Colon (tissue), 2 donors: ENCODE measurements at regions not wholly inside any gene's neighbourhood (a gene's known extent, or its start where the extent isn't known, plus 50 kb on each side); places are given as distances from the start of the nearest gene placed in this dataset.
"Not testable (repeated sequence)": the region's sequence is repeated elsewhere in the genome, so short reads cannot be mapped to it uniquely, and the experiment has no call there.

Experiments used
- FAIRE-seq: peaks from 2 replicates; lab custom pipeline; 2012; peaks lifted over from hg19 to GRCh38; lab: Jason Lieb, UNC
- donor health status: control.
- donor health status: control.

DNA sequence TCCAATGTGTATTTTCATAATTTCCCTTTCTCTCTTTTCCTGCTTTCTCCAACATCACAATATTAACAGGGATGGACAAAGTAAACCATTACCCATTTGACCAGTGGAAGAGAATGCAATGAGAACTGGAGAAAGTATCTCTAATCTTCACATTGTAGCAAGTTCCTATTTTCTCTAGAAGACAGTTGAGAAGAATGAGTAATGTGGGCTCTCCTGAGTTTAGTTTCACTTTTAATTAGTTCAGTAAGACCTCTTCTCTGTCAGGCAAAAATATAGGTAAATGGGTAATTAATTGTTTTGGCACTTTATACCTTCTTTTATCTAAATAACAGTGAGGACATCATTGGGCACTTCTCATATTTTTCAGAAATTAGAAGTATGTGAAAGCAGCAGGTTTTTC lies 602.0 kb downstream of the GLUD2 start:
- peak; percentile 33 for FAIRE-seq

DNA sequence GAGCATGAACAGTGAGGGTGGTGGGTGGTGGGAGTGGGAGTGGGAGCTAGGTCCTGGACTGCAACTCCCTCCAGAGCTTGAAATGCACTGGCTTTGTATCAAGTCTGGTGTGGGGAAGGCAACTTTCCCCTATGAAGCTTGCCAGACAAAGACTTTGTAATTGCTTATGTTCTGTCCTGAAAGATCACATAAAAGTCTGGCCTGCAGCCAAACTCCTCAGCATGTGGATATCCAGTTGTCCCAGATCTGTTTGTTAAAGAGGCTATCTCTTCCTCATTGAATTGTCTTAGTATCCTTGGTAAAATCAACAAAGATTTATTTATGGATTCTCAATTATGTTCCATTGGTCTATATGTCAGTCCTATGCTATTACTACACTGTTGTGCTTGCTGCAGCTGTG lies 607.9 kb downstream of the GLUD2 start:
- FAIRE-seq = no peak

DNA sequence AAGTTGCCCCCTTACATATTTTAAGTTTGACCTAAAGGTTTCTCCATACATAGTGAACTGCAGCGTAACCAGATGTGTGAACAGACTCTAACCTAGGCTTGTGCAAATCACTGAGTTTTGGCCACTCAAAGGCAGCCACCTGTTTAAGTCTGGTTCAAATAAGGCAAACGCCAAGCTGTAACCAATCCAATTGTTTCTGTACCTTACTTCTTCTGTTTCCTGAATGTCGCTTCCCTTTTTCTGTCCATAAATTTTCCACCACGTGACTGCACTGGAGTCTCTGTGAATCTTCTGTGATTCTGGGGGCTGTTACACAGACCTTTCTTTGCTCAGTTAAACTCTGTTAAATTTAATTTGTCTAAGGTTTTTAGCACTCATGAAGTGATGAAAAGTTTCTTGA lies 618.8 kb downstream of the GLUD2 start:
- FAIRE-seq = no peak

DNA sequence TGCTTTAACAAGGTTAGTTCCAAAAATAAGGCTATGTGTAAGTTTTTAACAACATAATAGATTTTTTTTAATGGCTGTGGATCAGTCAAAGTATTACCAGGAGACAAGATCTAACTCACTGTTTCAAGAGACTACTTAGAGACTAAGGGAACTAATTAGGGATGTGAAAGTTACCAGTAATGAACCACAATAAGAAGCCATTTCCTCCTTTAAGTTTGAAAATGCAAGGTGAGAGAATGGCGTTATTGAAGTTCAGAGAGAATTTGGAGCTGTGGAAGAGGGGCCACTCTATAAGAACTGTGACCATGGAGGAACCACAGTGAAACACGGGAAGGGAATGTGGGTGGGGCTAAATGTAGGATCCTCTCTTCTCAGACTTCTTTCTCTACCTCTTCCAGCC lies 624.2 kb downstream of the GLUD2 start:
- FAIRE-seq = no peak

DNA sequence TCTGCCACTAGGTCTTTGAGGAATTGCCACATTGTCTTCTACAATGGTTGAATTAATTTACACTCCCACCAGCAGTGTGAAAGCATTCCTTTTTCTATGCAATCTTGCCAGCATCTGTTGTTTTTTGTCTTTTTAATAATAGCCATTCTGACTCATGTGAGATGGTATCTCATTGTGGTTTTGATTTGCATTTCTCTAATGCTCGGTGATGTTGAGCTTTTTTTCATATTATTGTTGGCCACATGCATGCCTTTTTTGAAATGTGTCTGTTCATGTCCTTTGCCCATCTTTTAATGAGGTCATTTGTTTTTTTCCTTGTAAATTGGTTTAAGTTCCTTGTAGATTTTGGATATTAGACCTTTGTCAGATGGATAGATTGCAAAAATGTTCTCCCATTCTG lies 661.8 kb downstream of the GLUD2 start:
- not testable (repeated sequence) for FAIRE-seq

DNA sequence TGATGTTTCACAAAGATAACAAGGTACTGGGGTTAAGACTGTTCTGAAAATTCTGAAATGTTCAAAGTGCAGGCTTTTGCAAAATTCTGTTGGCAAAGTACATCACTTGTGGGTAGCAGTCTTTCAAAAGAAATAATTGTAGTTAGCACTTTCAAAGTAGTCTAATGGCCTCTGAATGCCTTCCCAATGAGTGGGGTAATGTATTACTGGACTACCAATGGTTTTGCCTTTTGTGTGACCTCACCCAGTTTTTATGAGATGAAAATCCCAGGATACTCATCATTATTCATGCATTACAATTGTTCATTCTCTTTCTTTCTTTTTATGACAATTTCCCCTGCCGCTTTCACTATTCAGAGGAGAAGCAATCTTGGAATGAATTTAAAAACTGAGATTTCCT lies 686.1 kb downstream of the GLUD2 start:
- no peak for FAIRE-seq

DNA sequence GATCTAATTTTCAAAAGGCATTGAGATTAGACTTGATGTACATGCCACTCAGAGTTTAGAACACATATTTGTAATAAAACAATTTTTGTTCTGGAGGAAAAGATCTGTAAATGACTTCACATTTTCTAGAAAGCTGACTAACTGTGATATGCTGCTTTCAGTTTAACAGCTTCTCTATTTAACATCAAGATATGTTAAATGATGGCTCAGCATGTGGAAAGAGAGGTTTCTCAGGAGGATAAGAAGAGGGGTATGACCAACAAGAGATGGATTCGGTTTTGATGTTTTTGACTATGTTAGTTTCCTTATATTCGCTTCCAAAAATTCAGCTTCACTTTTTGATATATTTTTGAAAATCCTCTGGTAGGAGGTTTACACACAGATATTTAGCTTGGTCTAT lies 698.7 kb downstream of the GLUD2 start:
- peak; percentile 92 for FAIRE-seq

DNA sequence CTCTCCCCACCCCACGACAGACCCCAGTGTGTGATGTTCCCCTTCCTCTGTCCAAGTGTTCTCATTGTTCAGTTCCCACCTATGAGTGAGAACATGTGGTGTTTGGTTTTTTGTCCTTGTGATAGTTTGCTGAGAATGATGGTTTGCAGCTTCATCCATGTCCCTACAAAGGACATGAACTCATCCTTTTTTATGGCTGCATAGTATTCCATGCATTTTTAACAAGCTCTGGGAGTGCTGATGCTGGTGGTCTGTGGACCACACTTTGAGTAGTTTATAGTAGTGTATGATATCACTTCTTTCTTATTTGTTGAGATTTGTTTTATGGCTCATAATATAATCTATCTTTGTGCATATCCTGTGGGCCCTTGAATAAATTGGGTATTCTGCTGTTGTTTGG lies 706.2 kb downstream of the GLUD2 start:
- FAIRE-seq = not testable (repeated sequence)

DNA sequence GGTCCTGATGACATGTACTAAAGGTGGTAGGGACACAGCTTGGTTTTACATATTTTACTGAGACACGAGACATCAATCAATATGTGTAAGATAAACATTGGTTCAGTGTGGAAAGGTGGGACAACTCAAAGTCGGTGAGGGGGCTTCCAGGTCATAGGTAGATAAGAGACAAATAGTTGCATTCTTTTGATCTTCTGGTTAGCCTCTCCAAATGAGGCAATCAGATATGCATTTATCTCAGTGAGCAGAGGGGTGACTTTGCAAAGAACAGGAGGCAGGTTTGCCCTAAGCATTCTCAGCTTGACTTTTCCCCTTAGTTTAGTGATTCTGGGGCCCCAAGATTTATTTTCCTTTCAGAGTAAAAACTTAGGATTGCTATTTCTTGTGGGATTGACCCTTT lies 706.9 kb downstream of the GLUD2 start:
- FAIRE-seq = no peak

DNA sequence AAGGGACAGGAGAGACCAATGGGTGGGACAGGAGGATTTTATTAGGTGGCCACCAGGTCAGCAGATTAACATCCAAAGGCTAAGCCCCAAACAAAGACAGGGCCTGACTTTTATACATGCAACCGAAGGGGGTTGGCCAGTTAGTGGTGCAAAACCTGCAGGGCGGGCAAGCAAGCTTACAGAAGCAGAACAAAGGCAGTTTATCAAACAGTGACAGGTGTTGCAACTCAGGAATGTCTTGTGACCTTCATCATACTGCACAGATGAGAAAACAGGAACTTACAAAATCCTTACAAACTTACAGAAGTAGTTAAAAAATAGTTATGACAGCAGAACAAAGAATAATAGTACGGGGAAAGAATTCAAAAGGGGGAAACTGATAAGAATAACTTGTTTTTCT lies 708.1 kb downstream of the GLUD2 start:
- no peak for FAIRE-seq

DNA sequence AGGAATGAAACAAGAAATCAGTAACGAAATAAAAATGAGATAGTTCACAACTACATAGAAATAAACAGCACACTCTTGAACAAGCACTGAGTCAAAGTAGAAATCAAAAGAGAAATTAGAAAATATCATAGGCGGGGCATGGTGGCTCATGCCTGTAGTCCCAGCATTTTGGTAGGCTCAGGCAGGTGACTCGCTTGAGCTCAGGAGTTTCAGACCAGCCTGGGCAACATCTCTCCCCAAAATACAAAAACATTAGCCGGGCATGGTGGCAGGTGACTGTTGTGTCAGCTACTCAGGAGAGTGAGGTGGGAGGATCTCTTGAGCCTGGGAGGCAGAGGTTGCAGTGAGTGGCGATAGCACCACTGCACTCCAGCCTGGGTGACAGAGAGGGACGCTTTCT lies 714.4 kb downstream of the GLUD2 start:
- FAIRE-seq = no peak

DNA sequence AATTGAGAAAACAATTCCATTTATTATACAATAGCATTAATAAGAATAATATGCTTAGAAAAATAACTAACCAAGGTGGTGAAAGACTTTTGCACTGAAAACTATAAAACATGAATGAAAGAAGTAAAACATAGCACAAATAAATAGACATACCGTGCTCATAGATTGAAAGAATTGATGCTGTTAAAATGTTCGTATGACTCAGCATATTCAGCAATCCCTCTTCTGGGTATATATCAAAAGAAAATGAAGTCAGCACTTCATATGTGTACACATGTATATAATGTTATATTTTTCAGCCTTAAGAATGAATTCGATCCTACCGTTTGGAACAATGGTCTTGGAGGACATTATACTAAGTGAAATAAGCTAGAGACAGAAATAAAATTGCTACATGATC lies 716.3 kb downstream of the GLUD2 start:
- peak; percentile 57 for FAIRE-seq

DNA sequence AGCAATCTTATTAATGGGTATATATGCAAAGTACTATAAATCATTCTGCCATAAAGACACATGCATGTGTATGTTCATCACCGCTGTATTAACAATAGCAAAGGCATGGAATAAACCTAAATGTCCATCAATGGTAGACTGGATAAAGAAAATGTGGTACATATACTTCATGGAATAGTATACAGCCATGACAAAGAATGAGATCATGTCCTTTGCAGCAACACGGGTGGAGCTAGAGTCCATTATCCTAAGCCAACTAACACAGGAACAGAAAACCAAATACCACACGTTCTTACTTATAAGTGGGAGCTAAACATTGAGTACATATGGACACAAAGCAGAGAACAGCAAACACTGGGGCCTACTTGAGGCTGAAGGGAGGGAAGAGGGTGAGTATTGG lies 720.8 kb downstream of the GLUD2 start:
- not testable (repeated sequence) for FAIRE-seq

DNA sequence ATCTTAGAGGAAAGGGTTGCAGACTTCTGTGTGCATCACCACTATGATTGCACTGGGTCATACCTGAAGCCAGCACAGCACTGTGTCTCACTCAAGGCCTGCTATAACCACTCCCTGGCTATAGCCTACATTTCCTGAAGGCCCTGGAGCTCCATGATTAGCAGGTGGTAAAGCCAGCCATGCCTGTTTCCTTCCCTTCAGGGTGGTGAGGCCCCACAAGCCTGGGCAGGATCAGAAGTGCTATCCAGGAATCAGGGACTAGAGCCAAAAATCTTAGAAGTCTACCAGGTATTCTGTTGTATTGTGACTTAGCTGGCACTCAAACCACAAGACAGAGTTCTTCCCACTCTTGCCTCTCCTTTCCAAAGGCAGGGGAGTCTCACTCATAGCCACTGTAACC lies 734.6 kb downstream of the GLUD2 start:
- no peak for FAIRE-seq

DNA sequence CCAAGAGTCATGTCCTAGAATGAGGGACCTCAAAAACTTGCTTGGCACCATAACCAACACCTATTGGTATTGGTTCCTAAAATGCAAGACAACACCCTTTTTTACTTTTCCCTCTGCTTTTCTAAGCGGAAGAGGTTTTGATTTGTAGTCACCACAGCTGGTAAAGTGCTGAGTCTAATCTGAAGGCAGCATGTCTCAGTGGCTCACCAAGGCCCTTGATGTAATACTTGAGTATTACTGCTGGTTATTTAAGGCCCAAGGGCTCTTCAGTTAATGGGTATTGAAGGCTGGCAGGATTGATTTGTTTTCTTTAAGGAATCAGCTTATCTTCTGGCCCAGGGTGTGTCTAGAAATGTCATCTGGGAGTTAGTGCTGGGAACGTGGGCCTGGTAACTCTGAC lies 735.1 kb downstream of the GLUD2 start:
- FAIRE-seq = no peak

DNA sequence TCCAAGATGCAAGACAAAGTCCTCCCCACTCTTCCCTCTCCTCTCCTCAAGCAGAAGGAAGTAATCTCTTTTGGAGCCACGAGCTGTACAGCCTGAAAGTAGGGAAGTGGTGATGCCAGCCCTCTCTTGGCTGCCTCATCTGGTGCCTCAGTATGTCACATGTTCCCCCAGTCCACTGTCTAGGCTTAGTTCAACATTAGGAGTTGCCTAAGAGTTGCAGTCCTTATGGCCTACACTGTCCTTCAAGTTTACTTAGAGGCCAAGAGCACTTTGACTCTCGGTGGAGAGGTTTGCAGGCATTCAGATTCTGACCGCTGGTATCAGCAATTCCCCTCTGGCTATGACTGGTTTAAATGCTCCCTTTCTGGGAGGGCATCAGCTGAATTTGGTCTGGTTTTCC lies 735.6 kb downstream of the GLUD2 start:
- no peak for FAIRE-seq

DNA sequence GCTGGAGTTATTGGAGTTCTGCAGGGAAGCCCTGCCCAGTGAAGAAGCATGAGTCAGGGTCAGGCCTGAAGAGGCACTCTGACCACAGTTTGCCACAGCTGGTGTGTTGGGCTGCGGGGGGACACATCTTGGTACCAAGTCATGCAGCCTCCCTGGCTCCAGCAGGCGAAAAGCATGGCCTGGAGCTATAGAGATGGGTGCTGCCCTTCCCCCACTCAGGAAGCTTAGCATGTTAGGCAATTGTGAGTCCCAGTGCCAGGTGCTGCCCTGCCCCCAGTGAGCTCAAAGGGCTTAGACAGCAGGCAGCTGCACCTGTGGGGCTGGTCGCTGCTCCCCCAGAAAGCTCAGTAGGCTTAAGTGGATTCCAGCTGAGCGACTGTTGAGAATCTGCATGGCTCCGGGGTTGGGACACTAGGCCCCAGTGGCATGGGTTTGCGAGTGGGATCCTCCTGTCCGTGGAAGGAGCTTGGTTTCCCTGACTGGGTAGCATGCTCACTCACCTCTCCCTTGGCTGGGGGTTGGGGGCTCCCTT lies 755.5 kb downstream of the GLUD2 start:
- FAIRE-seq = no peak

DNA sequence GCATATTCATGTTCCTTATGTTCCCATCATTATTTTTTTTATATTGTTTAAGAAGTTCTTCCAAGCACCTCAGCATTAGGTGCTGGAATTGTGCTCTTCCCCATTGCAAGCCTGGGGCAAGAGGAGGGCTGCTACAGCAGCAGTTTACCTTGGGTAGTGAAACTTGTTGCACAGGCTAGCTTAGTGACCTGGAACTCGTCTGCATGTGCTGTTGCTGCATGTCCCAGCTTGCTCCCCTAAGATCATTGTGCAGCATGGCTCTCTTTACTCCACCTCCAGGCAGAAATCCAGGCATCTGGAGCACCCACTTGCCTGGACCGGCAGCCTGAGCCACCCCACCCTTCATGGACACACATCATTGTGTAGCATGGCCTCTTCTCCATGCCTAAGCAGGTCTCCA lies 776.0 kb downstream of the GLUD2 start:
- no peak for FAIRE-seq

DNA sequence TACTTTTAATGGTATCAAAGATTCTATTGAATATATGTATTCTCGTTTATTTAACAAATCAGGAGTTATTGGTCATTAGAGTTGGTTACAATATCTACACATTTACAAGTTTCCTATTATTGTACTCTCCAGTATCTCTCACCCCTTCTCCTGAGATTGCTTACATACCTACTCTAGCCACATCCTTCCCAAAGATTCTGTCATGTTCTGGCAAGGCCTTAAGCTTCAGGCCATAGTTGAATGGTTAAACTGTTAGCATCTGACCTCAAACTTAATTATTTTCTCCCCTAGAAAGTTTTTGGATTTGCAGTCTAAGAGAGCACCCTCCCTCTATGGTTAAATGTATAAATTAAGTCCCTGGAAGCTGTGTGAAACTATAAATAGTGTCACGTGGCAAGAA lies 784.2 kb downstream of the GLUD2 start:
- no peak for FAIRE-seq

DNA sequence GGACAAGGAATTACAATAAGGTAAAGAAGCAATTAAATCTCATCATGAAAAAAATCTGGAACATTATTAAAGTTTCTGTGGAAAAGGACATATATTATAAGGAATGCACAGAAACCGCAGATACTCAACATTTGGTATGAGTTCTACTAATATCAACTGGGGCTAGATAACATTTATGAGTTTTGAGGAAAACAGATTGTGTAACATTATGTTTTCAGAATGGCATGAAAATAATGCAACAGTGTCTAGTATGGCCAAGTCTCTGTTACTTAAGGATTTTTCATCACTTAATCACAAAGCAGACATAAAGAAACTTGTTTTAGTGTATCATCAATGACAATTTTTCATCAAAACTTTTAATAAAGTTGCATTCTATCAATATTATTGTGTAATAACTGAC lies 785.0 kb downstream of the GLUD2 start:
- peak; percentile 80 for FAIRE-seq

DNA sequence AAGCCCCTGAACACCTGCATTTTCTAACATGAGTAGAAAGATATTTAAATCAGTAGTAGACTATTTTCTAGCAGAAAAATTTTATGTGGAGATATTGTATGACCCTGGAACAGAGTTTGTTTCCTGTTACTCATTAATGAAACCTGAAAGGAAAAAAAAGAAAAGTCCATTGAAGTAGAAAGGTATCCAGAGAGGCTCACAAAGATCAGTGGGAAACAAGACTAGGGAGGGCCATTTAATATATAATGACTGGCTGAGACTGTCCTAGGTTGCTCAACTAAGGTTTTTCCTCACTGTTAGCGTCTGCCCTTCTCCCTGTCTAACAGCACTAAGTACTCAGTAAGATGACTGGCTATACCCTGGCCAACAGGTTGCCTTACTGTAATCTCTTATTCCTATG lies 788.6 kb downstream of the GLUD2 start:
- no peak for FAIRE-seq

DNA sequence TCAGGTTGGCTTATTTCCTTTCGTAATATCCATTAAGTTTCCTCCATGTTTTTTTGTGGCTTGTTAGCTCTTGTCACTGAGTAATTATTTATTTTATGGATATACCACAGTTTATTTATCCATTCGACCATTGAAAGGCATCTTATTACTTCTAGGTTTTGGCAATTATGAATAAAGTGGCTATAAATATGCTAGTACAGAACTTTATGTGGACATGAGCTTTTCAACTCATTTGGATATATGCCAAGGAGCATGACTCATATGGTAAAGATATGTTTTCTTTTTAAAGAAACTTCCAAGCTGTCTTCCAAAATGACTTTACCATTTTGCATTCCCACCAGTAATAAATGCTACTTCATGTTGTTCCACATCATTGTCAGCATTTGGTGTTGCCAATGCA lies 803.6 kb downstream of the GLUD2 start:
- no peak for FAIRE-seq

DNA sequence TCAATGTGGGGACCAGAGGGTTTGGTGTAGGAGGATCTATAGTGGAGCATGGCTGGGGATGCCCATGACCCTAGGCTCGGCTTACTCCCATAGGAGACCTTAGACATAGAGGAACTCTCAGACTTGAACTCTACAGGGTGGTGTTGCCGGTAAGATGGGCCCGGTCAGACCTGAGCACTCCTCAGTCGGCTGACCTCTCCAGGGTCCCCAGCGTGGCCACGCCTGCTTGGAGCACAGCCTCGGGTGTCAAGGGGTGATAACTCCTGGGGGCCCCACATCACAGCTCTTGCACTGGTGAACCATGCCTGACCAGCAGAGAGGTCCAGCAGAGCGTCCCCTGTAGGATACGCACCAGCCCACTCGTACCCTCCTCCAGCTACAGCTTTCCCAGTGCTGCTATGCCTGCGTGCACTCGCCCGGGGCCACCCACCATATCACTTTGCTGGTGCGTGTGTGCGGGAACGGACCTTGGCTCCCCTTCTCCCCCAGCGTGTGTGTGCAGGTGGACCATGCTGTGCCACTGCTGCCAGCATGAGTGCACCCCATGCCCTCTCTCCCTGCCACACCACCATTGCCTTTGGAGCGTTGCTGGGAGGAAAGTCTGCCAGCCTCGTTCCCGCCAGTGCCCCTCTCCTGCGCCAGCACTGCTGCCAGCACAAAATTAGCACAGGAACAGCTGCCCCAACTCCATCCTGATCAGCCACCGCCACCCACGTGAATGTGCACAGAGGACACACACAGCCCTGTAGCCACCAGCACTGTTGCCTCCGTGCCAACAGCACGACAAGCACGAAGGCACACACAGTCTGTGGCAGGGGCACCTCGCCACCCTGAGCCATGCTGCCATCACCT lies 806.6 kb downstream of the GLUD2 start:
- no peak for FAIRE-seq

DNA sequence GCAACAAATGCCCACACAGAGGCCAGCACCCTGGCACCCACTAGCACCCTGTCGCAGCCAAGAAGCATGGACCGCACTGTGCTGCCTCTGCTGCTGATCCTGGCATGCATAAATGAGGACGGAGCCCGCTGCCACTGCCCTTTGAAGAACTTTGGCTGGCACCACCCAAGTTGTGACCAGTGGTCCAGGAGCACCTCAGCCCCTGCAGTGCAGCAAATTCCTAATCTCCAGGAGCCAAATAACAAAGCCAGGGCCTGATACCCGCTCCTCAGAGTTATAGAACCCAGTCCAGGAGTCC lies 807.2 kb downstream of the GLUD2 start:
- no peak for FAIRE-seq
